Esophagus (tissue), 2 donors: ENCODE measurements at regions not wholly inside any gene's neighbourhood (a gene's known extent, or its start where the extent isn't known, plus 50 kb on each side); places are given as distances from the start of the nearest gene placed in this dataset.
"Not testable (repeated sequence)": the region's sequence is repeated elsewhere in the genome, so short reads cannot be mapped to it uniquely, and the experiment has no call there.

Experiments used
- H3K27ac ChIP-seq, 2 donors: one replicate each; pipeline ENCODE4 v1.5.1; 2013; ENCODE audit warnings: low read depth in 2 of 2, mild to moderate bottlenecking in 2 of 2, inconsistent platforms in 1 of 2, low read length in 1 of 2, moderate library complexity in 1 of 2
- H3K27me3 ChIP-seq, 2 donors: one replicate each; pipeline ENCODE4 v1.6.1; 2013; ENCODE audit warnings: low read length in 2 of 2, control low read depth in 1 of 2, mild to moderate bottlenecking in 1 of 2; ENCODE audit not compliant: insufficient read depth in 2 of 2, control insufficient read depth in 1 of 2
- H3K36me3 ChIP-seq, 2 donors: one replicate each; pipeline ENCODE4 v1.6.1; 2013; ENCODE audit warnings: low read length in 1 of 2; ENCODE audit not compliant: control insufficient read depth in 2 of 2, insufficient read depth in 2 of 2
- H3K4me1 ChIP-seq, 2 donors: one replicate each; pipeline ENCODE4 v1.6.1; 2013; ENCODE audit warnings: low read length in 1 of 2; ENCODE audit not compliant: control insufficient read depth in 2 of 2, insufficient read depth in 2 of 2
- H3K4me3 ChIP-seq, 2 donors: one replicate each; pipeline ENCODE4 v1.5.1; 2013; ENCODE audit warnings: low read length in 2 of 2, mild to moderate bottlenecking in 2 of 2, low read depth in 1 of 2, moderate library complexity in 1 of 2
- H3K9me3 ChIP-seq, 2 donors: one replicate each; pipeline ENCODE4 v1.6.1; 2013; ENCODE audit warnings: mild to moderate bottlenecking in 2 of 2, low read depth in 1 of 2, low read length in 1 of 2, moderate library complexity in 1 of 2; ENCODE audit not compliant: control insufficient read depth in 2 of 2, insufficient read depth in 1 of 2
- WGBS, 2 donors: extraction: QIAGEN DNeasy Blood & Tissue Kit; methylation state at CpG; one replicate each; pipeline ENCODE4 v1.1.7; 2013; 5-methylcytosine and 5-hydroxymethylcytosine counted together
- donor health status: healthy with polysubstance abuse.
- donor health status: Bipolar disorder and iron deficiency.

DNA sequence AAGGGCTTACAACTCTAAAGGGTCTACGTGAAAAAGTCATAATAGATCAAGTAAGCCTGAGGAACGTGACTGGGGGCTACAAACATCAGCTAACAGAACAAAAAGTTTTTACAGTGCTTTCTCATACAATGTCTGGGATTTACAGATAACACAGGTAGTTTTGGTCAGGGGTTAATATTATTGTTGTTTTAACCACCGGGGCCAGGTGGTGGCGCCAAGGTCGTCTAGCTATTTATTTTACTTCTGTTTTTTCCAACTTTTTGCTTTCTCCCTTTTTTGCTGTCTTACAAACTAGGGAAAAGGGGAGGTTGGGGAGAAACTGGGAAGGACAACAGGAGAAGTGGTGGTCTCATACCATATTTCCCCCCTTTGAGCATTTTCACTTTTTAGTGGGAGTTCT is 158.6 kb downstream of the UNC93B1 start:
- H3K36me3 ChIP-seq, H3K4me1 ChIP-seq, H3K4me3 ChIP-seq, H3K9me3 ChIP-seq, H3K27me3 ChIP-seq: not testable (repeated sequence)
- WGBS, 2 donors = 8 to 9% methylated on average over 5 of the region's 5 CpGs
- H3K27ac ChIP-seq = peak overlapping the region in 1 of 2 donors; percentile 4

DNA sequence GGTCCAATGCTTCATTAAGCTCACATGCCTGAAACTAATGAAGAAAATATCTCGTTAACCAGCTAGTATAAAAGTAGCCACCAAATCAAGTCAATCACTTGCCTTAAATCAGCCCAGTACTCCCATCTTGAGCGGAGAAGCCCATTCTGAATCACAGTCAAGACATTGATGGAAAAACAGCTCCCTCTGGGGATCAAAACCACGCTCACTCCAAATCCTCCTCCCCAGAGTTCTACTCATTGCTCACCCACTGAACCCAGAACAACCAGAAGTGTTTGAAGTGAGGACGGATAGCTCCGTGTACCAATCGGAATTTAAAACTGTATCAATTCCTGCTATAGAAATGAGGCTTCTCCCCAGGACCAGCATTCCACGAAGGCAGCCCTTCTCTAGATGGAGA is 163.3 kb downstream of the UNC93B1 start:
- not testable (repeated sequence) for H3K27ac ChIP-seq, H3K4me3 ChIP-seq, H3K27me3 ChIP-seq, H3K36me3 ChIP-seq, H3K9me3 ChIP-seq, H3K4me1 ChIP-seq
- 57 to 60% methylated on average over 7 of the region's 7 CpGs for WGBS, 2 donors

DNA sequence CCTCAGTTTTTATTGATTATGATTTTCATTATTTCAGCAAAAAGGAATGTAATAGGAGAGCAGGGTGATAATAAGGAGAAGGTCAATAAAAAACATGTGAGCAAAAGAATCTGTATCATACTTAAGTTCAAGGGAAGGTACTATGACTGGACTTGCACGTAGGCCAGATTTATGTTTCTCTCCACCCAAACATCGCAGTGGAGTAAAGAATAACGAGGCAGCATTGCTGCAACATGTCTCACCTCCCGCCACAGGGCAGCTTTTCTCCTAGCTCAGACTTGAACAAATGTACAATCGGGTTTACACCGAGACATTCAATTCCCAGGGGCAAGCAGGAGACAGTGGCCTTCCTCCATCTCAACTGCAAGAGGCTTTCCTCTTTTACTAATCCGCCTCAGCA is 155.7 kb upstream of the ALDH3B2 start:
- not testable (repeated sequence) for H3K4me1 ChIP-seq, H3K36me3 ChIP-seq, H3K27me3 ChIP-seq, H3K9me3 ChIP-seq, H3K4me3 ChIP-seq
- peak overlapping the region in 1 of 2 donors; percentile 1 for H3K27ac ChIP-seq
- 62 to 68% methylated on average over 5 to 6 of the region's 7 CpGs for WGBS, 2 donors

DNA sequence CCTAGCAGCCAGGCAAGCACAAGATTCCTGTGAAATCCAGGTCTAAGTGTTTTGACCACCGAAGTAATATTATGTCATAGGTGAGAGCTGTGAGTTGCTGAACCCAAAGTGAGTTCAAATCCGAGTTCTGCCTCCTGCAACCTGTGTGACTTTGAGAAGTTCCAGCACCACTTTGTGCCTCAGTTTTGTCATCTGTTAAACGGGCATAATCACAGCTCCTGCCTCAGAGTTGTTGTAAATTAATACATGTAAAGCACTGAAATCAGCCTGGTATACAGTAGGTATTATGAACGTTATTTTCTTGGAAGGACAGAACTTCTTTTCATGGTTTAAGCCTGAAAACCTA is 152.5 kb upstream of the ALDH3B2 start:
- not testable (repeated sequence) for H3K4me1 ChIP-seq, H3K36me3 ChIP-seq, H3K4me3 ChIP-seq, H3K27ac ChIP-seq, H3K9me3 ChIP-seq, H3K27me3 ChIP-seq
- WGBS, 2 donors = 64 to 68% methylated on average over 4 of the region's 4 CpGs

DNA sequence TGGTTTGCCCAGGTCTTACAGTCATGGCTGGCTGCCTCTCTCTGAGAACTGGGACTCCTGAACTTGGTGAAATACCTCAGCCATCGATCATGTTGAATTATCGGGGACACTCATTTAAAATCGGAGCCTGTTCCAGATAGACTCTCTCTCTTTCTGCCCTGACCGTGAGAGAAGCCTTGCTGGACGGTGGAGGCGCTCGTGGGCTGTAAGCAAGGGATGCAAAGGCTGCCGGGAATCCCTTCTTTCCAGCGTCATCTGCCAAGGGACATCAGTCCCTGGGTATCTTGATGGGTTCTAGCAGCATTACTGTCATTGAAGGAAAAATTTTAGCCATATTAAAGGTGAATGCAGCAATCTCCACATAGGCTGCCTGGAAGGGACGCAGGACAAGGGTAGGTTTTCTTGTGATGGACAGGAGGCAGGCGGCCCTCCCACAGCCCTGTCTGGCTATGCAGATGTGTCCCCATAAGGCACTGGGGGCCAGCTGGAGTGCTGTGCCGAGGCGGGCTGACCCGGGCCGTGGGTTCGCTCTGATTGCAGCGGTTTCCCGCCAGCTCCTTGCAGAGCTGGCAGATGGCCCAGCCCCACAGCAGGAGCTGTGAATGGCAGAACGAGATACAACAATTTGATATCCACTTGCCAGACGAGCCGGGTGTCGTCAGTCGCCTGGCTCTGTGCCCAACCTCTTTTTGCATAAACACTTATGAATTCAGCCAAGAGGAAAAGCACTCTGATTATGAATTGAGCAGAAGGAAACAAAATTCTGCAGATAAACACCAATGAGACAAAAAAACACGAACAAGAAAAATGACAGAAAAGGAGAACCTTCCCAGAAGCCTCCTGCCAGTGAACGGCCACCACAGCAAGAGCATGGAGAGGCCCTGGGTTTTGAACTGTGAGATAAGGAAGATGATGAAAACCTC is 151.9 kb upstream of the ALDH3B2 start:
- WGBS, 2 donors = 18 to 21% methylated on average over 25 of the region's 25 CpGs
- not testable (repeated sequence) for H3K4me3 ChIP-seq, H3K36me3 ChIP-seq, H3K27ac ChIP-seq, H3K4me1 ChIP-seq, H3K9me3 ChIP-seq, H3K27me3 ChIP-seq

DNA sequence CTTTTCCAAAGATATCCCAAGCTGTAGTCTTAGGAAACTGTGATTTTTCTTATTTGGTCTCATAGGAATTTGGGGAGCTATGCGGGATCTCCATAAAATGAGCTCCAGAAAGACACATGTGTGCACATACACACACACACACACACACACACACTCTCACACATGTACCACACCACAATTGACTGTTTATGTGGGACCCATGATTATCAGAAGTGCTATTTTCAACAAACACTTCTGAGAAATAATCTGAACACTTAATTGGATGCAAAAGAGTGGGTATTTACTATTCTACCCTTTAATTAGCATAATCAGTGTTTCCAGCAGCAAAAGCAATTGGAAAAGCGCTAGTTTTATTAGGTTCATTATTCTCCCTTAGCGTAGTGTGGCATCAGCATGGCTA is 150.4 kb upstream of the ALDH3B2 start:
- not testable (repeated sequence) for H3K9me3 ChIP-seq, H3K4me1 ChIP-seq, H3K36me3 ChIP-seq, H3K4me3 ChIP-seq, H3K27me3 ChIP-seq, H3K27ac ChIP-seq
- whole genome bisulfite sequencing, 2 donors = 93 to 96% methylated on average over 2 to 3 of the region's 3 CpGs

DNA sequence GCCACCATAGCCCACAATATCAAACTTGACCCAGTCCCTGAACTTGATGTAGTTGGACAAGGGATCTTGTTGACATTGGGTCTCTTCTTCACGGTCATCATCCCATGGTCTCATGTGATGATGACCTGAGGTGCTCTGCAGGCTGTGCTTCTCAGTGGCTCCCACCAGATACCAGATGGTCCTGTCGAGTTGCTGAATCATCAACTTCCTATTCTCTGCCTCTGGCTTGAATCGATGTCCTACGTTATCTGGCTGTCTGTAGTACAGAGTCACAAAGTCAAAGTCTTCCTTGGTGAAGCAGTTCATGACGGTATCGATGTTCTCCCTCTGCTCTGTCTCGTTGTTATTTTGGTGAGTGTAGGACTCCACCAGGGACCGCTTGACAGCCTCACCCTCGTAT is 145.7 kb upstream of the ALDH3B2 start:
- H3K27ac ChIP-seq = no peak overlapping the region
- 70 to 77% methylated on average over 9 of the region's 9 CpGs for WGBS, 2 donors
- H3K4me3 ChIP-seq = no peak overlapping the region
- H3K36me3 ChIP-seq = no peaks in the 10 kb centered on the region
- H3K9me3 ChIP-seq = no peaks in the 10 kb centered on the region
- H3K4me1 ChIP-seq = no peaks in the 10 kb centered on the region
- H3K27me3 ChIP-seq = no peaks in the 10 kb centered on the region

DNA sequence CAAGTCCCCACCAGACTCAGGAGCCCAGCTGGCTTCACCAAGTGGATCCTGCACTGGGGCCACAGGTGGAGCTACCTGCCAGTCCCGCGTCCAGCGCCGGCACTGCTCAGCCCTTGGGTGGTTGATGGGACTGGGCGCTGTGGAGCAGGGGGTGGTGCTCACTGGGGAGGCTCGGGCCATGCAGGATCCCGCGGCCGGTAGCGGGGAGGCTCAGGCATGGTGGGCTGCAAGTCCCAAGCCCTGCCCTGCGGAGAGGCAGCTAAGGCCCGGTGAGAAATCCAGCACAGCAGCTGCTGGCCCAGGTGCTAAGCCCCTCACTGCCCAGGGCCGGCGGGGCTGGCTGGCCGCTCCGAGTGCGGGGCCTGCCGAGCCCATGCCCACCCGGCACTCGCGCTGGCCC is 143.1 kb upstream of the ALDH3B2 start:
- not testable (repeated sequence) for H3K4me3 ChIP-seq, H3K27me3 ChIP-seq, H3K4me1 ChIP-seq, H3K9me3 ChIP-seq, H3K36me3 ChIP-seq, H3K27ac ChIP-seq
- WGBS, 2 donors = 93 to 94% methylated on average over 20 to 21 of the region's 21 CpGs

DNA sequence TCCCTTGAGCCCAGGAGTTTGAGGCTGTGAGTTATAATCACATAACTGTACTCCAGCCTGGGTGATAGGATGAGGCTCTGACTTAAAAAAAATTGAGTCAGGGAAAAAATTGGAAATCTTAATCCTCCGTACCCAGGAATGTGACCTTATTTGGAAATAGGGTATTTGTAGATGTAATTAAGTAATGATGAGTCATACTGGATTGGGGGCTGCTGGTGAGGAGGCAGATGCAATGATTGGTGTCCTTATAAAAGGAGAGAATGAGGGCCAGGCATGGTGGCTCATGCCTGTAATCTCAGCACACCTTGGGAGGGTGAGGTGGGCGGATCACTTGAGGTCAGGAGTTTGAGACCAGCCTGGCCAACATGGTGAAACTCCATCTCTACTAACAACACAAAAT is 134.9 kb upstream of the ALDH3B2 start:
- WGBS, 2 donors = 56 to 77% methylated on average over 2 of the region's 2 CpGs
- H3K4me3 ChIP-seq, H3K4me1 ChIP-seq, H3K9me3 ChIP-seq, H3K27me3 ChIP-seq, H3K36me3 ChIP-seq, H3K27ac ChIP-seq: not testable (repeated sequence)

DNA sequence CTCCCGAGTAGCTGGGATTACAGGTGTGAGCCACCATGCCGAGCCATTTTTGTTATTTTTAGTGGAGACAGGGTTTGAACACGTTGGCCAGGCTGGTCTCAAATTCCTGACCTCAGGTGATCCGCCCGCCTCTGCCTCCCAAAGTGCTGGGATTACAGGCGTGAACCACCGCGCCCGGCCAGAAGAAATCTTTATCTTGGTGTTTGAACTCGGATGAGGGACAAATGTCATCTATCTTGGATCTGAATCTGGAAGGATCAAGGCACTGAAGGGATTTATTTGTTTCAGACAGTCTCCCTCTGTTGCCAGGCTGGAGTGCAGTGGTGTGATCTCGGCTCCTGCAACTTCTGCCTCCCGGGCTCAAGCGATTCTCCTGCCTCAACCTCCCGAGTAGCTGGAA is 133.5 kb upstream of the ALDH3B2 start:
- not testable (repeated sequence) for H3K27ac ChIP-seq, H3K4me3 ChIP-seq, H3K27me3 ChIP-seq, H3K36me3 ChIP-seq, H3K9me3 ChIP-seq, H3K4me1 ChIP-seq
- 90 to 95% methylated on average over 13 of the region's 14 CpGs for WGBS, 2 donors
